Progenitor cell of endocrine pancreas (in vitro differentiated cells): ENCODE measurements at regions not wholly inside any gene's neighbourhood (a gene's known extent, or its start where the extent isn't known, plus 50 kb on each side); places are given as distances from the start of the nearest gene placed in this dataset.

Experiments
- DNase-seq: peaks from one replicate; pipeline ENCODE4 v3.0.0; 2021; ENCODE audit warnings: low spot score; ENCODE audit not compliant: unreplicated experiment
- H3K27ac Mint-ChIP-seq: 2 replicates; pipeline ENCODE4 v1.8.0; 2021; ENCODE audit warnings: mild to moderate bottlenecking, moderate library complexity, mixed read lengths
- H3K27me3 Mint-ChIP-seq: 2 replicates; pipeline ENCODE4 v1.8.0; 2021; ENCODE audit warnings: mixed read lengths
- H3K36me3 Mint-ChIP-seq: 2 replicates; pipeline ENCODE4 v1.8.0; 2022; ENCODE audit warnings: mixed read lengths; ENCODE audit not compliant: insufficient read depth
- H3K4me1 Mint-ChIP-seq: 2 replicates; pipeline ENCODE4 v1.8.0; 2021; ENCODE audit warnings: low read depth, mixed read lengths
- H3K4me3 Mint-ChIP-seq: 2 replicates; pipeline ENCODE4 v1.8.0; 2021; ENCODE audit warnings: low read depth, mild to moderate bottlenecking, moderate library complexity, mixed read lengths
- H3K9me3 Mint-ChIP-seq: 2 replicates; pipeline ENCODE4 v1.8.0; 2021; ENCODE audit warnings: low read depth, mixed read lengths
- TF ChIP-seq, protein P1 (sequence below): fragments of 200-600 bp; sonication (generic); IDR thresholded peaks from one replicate; pipeline ENCODE4 v1.5.0; 2021; ENCODE audit warnings: antibody characterized with exemption, mild to moderate bottlenecking; ENCODE audit not compliant: unreplicated experiment

DNA sequence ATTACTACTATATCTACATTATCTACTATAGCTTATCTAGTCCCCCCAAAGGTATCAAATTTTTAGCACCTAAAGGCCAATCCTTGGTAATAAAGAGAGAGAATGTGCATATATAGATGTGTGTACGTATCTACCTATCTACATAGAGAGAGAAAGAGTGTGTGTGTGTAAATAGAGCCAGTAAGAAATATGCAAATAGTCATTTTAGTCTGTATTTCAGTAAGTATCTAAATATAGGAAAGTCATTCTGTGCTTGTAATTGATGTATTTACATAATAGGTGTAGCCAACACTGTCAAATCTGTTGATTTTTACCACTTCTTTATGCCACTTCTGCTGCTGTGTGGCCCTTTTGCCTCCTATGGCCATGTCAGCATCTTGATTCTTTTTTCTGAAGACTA, 284.5 kb upstream of the TFPI start:
- DNase-seq: no peak
- Mint-ChIP-seq H3K4me3 (no peak overlapping the region), H3K4me1 (peaks cover 4% of the 10 kb centered on the region), H3K27ac (no peak overlapping the region), H3K27me3 (no peaks in the 10 kb centered on the region), H3K9me3 (no peaks in the 10 kb centered on the region), H3K36me3 (no peaks in the 10 kb centered on the region)
- TF ChIP-seq, protein P1, sequence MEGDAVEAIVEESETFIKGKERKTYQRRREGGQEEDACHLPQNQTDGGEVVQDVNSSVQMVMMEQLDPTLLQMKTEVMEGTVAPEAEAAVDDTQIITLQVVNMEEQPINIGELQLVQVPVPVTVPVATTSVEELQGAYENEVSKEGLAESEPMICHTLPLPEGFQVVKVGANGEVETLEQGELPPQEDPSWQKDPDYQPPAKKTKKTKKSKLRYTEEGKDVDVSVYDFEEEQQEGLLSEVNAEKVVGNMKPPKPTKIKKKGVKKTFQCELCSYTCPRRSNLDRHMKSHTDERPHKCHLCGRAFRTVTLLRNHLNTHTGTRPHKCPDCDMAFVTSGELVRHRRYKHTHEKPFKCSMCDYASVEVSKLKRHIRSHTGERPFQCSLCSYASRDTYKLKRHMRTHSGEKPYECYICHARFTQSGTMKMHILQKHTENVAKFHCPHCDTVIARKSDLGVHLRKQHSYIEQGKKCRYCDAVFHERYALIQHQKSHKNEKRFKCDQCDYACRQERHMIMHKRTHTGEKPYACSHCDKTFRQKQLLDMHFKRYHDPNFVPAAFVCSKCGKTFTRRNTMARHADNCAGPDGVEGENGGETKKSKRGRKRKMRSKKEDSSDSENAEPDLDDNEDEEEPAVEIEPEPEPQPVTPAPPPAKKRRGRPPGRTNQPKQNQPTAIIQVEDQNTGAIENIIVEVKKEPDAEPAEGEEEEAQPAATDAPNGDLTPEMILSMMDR: no peak

GRCh38 chr2:187842315-187842714, 288.1 kb upstream of the TFPI start:
- Mint-ChIP-seq H3K4me1 (peaks cover 4% of the 10 kb centered on the region), H3K27ac (no peak overlapping the region), H3K9me3 (no peaks in the 10 kb centered on the region), H3K27me3 (peaks cover 3% of the 10 kb centered on the region), H3K36me3 (no peaks in the 10 kb centered on the region), H3K4me3 (no peak overlapping the region)
- DNase-seq: no peak
- TF ChIP-seq, protein P1: no peak

- no peak for DNase-seq
- no peak overlapping the region for H3K4me3 Mint-ChIP-seq
- H3K4me1 Mint-ChIP-seq: peaks cover 4% of the 10 kb centered on the region
- H3K9me3 Mint-ChIP-seq: no peaks in the 10 kb centered on the region
- no peaks in the 10 kb centered on the region for H3K36me3 Mint-ChIP-seq
- TF ChIP-seq, protein P1: peak; percentile 72
- no peak overlapping the region for H3K27ac Mint-ChIP-seq
- peaks cover 3% of the 10 kb centered on the region for H3K27me3 Mint-ChIP-seq
These were observed 289.0 kb upstream of the TFPI start for GRCh38 chr2:187842978-187843847.

GRCh38 chr2:187847245-187848208, 293.3 kb upstream of the TFPI start:
- Mint-ChIP-seq H3K36me3 (no peaks in the 10 kb centered on the region), H3K4me1 (no peaks in the 10 kb centered on the region), H3K27me3 (peaks cover 3% of the 10 kb centered on the region), H3K27ac (no peak overlapping the region), H3K9me3 (no peaks in the 10 kb centered on the region), H3K4me3 (no peak overlapping the region)
- TF ChIP-seq, protein P1: no peak
- DNase-seq: no peak

- Mint-ChIP-seq H3K36me3 (no peaks in the 10 kb centered on the region), H3K27me3 (no peaks in the 10 kb centered on the region), H3K4me3 (no peak overlapping the region), H3K9me3 (no peaks in the 10 kb centered on the region), H3K27ac (no peak overlapping the region), H3K4me1 (peaks cover 2% of the 10 kb centered on the region)
- no peak for DNase-seq
- TF ChIP-seq, protein P1: no peak
These were observed 297.8 kb upstream of the TFPI start for GRCh38 chr2:187851955-187852561.
